Activated naive CD4-positive, alpha-beta T cell treated with anti-CD3 and anti-CD28 coated beads, Interleukin-2, amount 50 U/mL, for 16 hours (primary cell): ENCODE measurements at regions not wholly inside any gene's neighbourhood (a gene's known extent, or its start where the extent isn't known, plus 50 kb on each side); places are given as distances from the start of the nearest gene placed in this dataset.
"Not testable (repeated sequence)": the region's sequence is repeated elsewhere in the genome, so short reads cannot be mapped to it uniquely, and the experiment has no call there.

ENCODE experiments used
- DNase-seq: peaks from one replicate; pipeline ENCODE4 v3.0.0-alpha.2; 2020

DNA sequence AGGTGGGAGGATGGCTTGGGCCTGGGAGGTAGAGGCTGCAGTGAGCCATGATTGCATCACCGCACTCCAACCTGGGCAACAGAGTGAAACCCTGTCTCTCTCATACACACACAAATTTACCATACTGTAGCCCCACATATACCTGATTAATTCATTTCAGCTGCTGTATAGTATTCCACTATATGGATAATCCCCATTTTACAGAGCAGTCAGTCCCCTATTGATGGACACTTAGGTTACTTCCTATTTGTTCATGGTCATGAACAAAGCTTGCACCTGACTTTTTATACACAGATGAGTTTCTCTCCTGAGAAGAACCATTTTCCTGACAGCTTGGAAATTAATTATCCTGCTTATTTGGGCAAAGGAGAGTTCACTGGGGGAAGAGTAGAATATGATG lies 59.2 kb downstream of the EMX2 start:
- DNase-seq, result no peak

DNA sequence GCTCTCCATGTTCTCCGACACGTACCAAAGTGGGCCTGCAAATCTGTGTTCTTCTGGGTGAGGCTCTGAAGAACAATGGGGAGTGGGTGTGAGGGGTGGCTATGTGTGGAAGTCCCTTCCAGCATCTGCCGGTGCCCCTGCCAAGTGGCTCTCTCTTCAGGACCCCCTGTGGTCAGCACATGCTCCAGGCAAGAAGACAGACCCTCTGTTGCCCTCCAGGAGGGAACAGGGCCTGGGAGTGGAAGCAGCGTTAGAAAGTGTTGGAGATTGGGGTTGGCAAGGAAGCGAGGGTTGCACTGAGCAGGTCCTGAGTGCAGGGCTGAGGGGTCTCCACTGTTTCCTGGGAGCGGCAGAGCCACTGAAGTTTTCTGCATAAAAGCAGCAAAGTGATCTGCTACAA lies 60.5 kb downstream of the EMX2 start:
- DNase-seq, result no peak

DNA sequence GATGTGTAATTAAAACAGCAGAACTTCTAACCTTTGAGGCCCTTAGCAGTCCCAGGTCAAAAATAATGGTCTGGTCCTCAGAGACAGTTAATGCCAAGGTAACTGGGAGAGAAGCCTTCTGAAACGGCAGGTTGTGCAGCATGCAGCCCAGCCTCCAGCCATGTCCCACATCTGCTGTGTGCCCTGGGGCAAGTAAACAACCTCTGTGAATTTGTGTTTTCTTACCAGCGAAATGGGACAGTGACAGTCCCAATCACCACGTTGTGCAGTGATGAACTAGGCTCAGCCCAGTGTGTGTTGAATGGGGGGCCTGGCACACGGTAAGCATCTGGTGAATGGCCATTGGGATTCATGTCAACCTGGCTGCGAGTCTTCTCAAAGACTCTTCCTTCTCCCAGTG lies 61.2 kb downstream of the EMX2 start:
- no peak for DNase-seq

DNA sequence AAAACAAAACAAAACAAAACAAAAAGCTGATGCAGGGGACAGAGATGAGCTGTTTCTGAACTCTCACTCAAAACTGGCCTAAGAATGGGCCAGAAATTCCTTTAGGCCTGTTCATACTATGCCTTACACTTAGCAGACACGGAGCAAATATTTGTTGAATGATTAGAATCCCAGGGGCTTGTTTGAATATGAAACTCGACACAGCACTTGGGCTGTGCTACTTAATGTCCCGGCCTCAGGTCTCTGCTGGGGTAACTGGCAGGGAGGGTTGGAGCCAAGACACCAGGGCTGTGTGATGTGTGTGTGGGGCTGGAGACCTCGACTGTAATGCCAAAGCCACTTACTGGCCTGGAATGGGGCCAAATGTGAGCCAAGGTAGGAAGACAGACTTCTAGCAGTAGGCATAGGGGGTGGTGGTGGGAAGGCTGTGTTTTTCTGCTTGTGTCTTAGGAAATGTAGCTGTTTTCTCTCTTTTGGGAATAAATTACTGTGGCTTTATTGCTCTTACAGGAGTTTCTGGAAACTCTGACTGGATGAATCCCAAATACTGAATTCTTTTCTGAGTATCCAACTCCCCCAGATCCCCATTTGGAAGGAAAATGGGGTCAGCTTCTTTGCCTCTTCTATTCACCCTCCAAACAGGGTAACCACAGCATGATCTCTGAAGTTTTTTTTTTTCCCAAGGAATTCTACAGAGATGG lies 66.7 kb downstream of the EMX2 start:
- DNase-seq, result no peak

DNA sequence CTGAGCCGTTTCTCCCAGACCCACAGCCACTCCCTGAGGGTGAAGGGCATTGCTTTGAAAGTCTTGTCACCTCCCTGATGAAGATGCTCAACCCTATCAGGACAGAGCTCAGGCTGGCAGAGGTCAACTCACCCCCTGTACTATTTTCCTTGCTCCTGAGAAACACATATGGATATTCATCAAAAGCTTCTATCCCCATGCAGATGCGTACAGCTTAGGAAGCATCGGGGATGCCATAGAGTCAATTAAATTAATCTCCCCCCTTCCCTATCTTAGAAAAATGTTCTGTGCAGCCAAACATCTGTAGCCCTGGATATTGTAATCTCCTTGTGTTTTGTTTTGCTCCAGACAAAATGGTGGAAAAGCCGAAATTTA lies 67.2 kb downstream of the EMX2 start:
- no peak for DNase-seq

DNA sequence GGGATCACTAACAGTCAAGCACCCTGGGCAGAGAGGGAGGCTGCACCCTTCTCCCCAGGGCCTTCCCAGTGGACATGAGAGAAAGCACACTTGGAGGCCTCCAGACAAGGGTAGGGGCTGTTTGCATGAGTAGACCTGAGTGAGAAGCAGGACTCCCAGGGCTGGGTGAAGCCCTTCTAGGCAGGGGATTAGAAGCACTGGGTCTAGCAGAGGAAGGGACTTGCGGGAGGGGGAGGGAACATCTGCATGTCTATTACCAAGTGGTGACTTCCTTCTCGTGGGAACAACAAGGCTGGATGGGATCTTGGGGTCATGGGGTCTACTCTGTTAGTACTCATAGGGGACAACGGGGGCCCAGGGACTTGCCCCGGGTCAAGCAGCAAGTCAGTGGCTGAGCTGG lies 67.8 kb downstream of the EMX2 start:
- no peak for DNase-seq

DNA sequence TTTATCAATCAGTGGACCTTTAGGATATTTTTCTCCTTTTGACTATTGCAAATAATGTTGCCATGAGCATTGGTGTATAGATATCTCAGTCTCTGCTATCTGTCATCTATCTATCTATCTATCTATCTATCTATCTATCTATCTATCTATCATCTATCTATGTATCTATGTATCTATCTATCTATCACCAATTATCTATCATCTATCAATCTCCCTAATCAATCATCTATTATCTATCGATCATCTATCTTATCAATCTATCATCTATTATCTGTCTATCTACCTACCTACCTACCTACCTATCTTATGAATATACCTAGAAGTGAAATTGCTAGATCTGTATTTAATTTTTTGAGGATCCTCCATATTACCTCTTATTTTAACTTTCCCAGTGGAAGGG lies 69.6 kb downstream of the EMX2 start:
- DNase-seq, result no peak

DNA sequence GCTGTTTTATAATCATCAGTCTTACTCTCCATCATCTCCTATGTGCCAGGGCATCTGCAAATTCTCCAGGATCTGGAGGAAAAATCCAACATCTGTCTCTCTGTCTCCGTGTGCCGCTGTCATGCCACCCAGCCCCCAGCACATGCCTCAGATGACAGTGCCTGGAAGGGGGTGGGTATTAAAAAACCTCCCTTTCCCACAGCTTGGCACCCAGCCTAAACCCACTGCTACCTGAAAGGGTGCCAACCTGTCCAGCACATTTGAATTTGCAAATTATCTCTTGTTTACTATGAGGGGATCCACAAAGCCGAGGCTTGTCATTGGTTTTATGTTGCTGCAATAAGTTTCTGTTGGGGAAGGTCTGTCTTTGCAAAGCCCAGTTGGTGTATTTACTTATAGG lies 73.1 kb downstream of the EMX2 start:
- DNase-seq, result no peak

DNA sequence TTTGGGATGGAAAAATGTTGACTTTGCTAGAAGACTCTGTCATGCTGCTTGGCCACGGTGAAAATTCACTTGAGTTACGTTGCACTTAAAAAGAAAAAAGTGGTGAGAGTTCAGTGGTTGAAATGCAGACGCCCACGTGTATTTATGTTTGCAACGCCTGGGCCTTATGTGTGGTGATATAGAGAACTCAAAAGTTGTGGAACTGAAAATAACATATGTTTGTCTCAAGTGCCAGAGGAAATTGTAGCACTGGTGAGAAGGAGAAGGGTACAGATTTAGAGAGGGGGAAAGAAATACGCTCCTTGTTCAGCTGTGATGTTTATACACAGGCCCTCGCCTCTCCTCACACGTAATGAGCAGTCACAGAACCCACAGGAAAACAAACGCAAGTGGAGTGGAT lies 73.6 kb downstream of the EMX2 start:
- DNase-seq, result no peak

DNA sequence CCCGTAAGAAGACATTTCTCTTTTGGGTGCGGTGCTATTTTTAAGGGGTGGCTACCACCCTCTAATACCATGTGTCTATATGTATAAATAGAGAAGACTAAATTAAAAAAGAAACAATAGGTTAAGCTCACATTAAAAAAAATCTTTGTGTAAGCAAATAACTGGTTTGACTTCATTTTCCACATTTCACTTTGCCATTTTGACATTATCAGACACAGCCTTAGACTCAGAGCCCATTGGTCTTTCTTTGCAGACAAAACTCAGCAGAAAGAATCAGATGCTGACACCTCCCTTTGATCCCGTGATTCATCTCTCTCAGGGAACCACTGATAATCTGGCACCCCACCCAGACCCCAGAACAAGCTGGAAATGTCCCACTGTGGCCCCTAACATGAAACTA lies 74.5 kb downstream of the EMX2 start:
- no peak for DNase-seq

DNA sequence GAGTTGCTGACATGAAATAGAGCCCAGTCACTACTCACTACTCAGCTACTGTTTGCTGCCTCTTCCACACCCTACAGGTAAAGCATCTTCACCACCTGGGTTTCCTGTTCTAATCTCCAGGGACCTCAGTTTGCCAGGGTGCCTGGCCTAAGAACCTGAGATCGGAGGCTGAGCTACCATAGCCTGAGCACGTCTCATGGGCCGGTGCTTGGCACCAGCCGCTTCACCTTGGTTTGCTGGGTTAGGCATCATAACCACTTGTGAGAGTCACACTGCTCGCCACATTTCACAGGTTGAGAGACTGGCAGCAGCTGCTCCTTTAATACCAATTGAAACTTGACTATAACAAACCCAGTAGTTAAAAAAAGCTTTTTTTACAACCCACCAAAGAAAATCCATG lies 75.1 kb downstream of the EMX2 start:
- no peak for DNase-seq

DNA sequence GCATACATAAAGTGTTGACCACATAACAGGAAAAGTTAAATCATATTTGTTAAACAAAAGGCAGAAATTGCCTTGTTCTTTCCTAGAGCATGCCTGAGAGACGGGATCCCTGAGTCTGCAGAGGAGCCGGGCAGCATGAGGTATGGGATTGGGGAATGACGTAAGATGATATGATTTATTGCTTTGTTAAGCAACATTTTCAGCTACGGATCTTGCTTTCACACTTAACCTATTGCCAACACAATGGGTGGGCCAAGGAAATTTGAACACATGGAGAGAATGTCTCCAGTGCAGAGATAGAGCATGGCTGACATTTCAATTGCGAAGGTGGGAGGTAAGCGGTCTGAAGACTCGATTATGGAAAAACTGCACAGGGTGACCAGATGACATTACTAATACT lies 76.7 kb downstream of the EMX2 start:
- DNase-seq, result no peak

DNA sequence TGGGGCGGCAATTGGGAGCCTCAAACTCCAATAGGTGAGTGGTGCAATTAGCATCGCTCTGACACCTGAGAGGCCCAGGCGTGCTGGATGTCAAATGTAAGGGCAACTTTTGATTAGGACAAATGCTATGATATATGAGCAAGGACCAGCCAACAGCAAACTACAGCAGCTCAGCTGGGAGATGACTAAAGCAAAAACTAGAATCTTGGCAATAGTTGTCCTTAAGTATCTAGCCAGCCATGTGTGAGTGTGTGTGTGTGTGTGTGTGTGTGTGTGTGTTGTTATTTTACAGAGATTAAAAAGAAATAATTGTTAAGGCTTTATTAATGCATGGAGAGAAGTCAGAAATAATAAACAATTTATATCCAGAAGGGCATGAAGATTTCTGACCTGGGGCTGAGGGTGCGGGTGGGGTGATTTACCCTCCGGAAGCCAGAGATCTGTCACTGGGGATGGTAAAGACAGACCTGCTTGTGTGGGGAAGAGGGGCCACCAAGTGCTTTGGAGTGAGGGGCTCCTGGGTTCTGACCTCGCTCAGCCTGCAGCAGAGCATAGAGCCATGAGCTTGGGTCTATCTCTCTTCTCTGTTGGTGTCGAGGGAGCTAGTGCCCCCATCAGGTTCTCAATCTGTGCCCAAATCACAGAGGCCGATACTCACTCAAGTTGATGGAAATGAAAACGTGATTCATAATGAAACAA lies 77.3 kb downstream of the EMX2 start:
- no peak for DNase-seq

DNA sequence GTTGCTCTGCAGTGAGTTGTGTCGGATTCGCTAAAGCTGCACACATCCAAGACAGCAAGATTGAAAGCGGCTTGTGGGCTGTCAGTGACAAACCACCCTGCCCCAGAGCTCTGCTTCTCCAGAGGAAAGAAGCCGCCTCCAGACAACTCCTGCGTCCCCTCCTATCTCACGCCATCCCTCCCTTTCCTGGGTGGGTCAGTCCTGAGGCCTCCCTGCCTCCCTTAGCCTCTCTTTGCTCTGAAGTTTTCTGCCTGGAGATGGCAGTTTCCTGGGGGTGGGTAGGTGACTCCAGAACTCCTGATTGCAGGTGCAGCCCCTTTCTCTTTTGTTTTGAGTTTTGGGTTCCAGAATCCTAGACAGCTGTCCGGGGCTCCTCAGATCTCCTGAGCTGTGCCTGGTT lies 78.7 kb downstream of the EMX2 start:
- no peak for DNase-seq

DNA sequence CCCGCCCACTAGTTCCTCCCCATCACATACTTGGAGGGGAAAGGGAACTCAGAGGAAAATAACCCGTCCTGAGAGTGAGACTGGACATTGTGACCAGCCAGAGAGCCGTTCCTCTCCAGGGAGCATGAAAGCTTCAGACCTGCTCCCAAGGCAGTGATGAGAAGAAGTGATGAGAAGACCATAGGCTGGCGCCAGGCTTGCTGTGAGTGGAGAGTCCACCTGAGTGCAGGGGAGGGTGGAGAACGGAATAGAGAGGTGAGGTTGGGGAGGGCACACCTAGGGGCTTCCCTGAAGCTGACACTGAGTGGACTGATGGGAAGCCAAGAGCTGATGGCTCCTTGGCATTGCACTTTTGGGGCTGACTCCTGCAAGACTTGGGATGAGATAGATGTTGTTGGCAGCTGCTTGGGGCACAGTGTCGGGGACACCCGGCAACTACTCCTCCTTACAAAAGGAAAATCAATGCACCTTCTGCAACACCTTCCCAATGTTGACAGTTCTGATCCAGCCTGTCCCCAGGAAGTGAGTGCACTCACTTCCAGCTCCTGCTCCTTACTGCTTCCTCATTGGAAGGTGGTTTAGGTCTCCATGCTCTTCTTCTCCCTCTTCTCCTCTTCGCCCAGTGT lies 79.4 kb downstream of the EMX2 start:
- DNase-seq, result no peak

DNA sequence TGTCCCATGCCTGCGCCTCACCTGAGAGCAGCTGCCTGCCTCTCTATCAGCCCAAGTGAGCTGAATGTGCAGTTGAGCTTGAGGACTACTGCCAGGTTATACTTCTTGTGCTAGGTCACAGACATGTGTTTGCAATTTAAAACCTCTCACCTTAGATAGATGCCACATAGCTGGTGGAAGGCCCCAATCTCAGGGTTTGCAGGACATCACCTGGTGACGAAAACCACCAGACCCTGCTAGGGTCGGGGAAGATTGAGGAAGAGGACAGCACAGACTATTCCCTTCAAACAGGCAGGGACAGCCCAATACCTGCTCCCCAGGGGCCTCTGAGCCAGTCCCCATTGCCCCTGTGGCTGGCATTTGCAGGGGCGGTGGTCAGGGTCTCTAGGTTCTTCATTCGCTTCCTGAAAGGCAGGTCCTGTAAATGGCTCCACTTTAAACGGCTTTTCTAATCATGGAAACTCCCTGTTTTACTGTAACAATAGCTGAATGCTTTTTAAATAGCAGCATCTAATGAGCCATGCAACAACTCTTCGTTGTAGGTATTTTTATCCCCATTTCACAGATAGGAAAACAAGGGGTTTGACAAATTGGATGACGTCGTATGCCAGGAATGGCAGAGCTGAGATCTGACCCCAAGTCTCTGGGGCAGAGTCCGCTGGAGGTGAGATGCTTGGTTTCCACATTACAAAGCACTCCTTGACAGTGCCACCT lies 80.1 kb downstream of the EMX2 start:
- DNase-seq, result no peak

DNA sequence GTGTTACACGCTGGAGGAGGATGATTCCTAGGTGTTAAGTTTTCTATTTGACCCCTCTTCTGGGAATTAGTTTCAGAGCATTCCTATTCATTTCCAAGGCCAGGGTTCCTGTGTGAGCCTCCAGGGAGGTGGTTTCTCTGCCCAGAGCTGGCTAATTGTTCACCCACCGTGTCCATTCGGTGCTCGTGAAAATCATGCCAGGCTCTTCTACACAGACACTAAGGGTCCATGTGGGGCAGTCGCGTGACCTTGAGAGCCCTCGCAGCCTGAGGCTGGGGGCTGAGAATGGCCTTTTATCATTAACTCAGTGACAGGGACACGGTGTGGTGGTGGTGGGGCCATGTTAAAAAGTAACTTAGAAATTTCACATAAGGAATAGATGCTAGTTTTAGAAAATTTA lies 83.7 kb downstream of the EMX2 start:
- no peak for DNase-seq

DNA sequence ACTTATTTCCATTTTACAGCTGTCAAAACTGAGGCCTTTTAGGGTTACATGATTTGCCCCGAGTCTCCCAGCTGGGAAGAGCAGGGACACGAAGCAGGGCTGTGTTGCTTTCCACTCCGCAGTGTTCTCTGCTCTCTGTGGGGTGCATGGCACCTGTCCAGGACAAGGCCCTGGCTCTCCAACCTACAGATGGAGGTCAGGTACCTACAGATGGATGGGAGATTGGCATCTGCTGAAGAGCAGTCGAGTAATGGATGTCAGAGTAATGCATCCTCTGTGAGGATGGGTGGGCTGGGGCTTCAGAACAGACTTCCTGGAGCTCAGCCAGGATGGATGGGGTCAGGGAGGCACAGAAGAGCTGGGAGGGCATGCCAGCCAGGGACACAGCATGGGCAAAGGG lies 85.0 kb downstream of the EMX2 start:
- no peak for DNase-seq

DNA sequence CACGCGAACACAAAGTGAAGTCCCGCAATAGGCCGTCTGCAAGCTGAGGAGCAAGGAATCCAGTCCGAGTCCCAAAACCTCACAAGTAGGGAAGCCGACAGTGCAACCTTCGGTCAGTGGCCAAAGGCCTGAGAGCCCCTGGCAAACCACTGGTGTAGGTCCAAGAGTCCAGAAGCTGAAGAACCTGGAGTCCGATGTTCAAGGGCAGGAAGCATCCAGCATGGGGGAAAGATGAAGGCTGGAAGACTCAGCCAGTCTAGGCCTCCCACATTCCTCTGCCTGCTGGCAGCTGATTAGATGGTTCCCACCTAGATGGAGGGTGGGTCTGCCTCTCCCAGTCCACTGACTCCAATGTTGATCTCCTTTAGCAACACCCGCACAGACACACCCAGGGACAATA lies 87.2 kb downstream of the EMX2 start:
- not testable (repeated sequence) for DNase-seq

DNA sequence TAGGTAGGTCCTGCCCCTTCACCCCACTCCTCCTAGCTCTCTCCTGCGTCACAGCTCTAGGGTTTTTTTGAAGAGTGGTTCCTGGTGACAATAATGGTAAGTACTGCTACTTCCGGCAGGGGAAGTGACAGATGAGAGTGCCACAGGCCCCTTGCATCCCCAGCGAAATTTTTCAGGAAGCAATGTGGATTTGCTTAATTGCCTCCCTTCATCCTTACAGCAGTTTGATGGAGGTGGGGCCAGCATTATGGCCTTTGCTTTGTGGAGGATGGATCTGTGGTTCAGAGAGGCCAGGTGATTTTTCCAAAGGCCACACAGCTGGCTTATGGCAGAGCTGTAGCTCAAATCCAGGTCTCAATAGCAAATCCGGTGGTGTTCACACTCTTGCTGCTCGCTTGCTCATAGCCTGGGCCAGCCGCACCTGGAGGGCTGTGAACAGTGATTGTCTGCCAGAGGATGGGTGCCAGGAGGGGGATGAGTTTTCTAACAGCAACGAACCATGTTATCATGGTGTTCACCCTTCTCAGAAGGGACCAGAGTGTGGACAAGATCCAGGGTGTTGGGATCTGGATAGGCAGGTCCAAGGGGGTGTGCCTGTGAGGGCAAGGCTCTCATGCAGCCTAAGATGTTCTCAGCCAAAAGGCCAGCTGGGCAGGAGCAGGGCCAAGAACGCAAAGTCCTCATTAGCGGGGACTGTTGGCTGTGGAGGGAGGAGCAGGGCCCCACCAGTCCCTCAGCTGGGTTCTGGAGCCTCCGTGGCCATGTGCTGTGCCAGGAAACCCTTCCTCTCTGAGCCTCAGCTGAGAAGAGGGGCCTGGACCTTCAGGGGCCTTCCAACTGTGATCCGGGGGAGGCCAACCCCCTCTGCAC lies 89.0 kb downstream of the EMX2 start:
- no peak for DNase-seq

DNA sequence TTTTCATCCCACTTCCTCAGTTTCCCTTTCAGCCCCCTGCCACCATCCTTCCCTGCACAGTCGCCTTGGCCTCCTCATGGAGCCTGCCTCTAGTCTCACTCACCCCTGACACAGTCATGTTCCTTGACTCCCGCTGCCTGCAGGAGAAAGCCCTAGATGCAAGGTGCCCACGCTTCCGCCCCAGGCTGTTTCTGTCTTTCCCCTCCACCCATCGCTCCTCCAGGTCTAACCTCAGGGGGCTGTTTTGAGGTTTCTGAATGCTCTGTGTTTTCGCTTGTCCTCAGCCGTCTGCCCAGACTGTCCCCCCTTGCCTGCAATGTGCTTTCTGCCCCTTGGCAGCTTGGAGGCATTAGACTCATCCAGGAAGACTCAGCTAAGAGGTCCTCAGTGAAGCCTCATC lies 89.9 kb downstream of the EMX2 start:
- DNase-seq, result no peak

DNA sequence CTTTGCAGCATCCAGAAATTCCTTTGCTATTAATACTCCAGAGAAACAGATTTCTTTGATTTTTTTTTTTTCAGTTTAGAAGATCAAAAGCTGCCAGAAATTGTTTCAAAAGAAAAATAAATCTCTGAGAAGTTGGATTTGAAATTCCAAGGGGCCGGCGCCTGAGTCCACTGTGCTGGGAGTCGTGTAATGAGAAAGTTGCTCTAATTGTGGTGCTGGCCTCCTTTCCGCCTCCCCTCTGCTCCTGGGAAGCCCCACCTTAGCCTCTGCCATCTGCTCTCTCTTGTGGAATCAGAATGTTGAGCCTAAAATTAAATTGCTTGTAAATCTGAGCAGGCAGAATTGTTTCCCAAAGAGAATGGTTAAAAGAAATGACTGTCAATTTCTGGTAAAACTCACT lies 93.3 kb downstream of the EMX2 start:
- no peak for DNase-seq

DNA sequence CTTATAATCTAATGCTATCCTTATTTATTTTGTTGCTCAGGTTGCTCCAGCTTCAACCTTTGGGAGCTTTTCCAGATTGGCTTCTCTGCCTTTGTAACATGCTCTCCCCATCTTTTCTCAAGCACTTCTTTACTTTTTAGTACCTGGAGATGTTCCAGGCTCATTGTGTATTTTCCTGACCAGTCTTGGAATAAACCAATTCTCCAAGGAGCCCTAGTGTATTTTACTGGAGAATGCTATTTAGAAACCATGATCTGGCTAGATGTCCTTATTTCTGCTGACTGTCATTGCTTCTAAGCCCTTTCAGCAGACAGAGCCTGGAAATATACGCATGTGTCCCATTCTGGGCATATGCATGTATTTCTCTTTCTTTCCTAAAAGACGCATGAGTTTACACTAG lies 95.7 kb downstream of the EMX2 start:
- no peak for DNase-seq
